GM12891 (cell line): ENCODE measurements at regions not wholly inside any gene's neighbourhood (a gene's known extent, or its start where the extent isn't known, plus 50 kb on each side); places are given as distances from the start of the nearest gene placed in this dataset.

Source experiments
- PAX5 ChIP-seq: IDR thresholded peaks from 2 replicates; pipeline ENCODE4 v1.6.1; 2011; ENCODE audit warnings: low read length, moderate library complexity, mild to moderate bottlenecking; ENCODE audit not compliant: insufficient read depth, severe bottlenecking
- POLR2A ChIP-seq: IDR thresholded peaks from 2 replicates; pipeline ENCODE4 v1.6.1; 2011; ENCODE audit warnings: low read depth, low read length, control low read depth
- POLR2AphosphoS5 ChIP-seq: IDR thresholded peaks from 2 replicates; pipeline ENCODE4 v1.6.1; 2011; ENCODE audit warnings: low read depth, low read length, control low read depth
- SPI1 ChIP-seq: IDR thresholded peaks from 2 replicates; pipeline ENCODE4 v1.6.1; 2011; ENCODE audit warnings: low read depth, low read length, control low read depth
- TAF1 ChIP-seq: IDR thresholded peaks from 2 replicates; pipeline ENCODE4 v1.6.1; 2011; ENCODE audit warnings: low read depth, low read length, control low read depth

DNA sequence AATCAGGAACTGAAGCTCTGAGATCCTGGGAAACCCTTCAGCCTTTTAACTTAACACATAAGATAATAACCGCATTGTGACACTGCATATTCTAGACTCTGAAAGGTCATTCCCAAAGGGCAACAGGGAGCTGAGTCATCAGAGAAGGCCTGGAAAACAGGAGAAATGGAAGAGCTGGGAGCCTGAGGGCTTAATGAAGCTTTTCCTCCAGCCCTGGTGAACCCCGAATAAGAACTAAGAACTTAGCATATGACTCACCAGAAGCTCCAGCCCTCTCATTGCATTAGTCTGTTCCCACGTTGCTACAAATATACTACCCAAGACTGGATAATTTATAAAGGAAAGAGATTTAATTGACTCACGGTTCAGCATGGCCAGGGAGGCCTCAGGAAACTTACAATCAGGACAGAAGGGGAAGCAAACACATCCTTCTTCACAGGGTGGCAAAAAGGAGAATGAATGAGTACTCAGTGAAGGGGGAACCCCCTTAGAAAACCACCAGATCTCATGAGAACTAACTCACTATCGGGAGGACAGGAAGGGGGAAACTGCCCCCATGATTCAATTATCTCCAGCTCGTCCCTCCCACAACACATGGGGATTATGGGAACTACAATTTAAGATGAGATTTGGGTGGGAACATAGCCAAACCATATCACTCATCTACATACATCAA lies 648.5 kb downstream of the TFAP2A start:
- TF ChIP-seq POLR2AphosphoS5 (no peak), TAF1 (0 out of 2 replicates have a peak, but pooled peaks have one; percentile 62), POLR2A (no peak), SPI1 (no peak; the same call in 1 of the 2 replicates), PAX5 (no peak)
